HCEC 1CT (cell line): ENCODE measurements at regions not wholly inside any gene's neighbourhood (a gene's known extent, or its start where the extent isn't known, plus 50 kb on each side); places are given as distances from the start of the nearest gene placed in this dataset.

Experiments used
- DNase-seq: peaks from one replicate; pipeline ENCODE4 v3.0.0-alpha.2; 2017

DNA sequence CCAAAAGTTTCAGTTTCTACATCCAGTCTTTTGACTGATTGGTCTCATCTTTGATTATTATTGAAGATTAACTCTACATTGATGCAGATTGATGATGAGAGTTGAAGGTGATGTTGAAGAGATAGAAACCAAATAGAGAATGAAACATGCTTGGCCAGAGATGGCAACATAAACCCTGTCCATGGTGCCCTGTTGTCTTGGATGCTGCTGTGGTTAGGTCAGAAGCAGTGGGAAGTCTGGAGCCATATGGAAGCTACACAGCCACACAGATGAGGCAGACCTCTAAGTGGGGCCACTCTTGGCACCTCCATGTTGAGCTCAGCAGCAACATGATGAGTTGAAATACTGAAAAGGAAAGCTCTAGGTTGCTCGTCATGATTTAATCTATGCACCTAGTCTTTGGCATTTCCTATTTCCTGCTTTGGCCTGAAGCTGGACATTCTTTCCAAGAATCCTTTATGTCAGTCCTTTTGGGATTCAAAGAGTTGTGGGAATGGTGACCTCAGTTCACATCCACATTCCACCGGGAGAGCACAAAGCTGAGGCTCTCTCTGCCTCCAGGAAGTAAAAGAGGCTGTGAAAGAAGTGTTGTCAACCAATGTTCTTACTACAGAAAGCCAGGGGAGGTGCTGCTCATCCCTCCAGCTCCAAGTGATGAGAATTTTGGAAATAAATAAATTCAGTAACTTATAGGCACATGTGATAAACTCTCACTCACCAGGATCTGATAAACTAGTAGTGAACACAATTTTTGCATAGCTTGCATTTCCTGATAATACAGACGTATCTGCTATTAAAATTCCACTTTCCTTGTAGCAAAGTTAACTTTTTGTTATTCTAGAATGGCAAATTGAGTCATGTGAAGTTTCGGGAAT, 127.7 kb upstream of the MAF start:
- DNase-seq, result no peak

DNA sequence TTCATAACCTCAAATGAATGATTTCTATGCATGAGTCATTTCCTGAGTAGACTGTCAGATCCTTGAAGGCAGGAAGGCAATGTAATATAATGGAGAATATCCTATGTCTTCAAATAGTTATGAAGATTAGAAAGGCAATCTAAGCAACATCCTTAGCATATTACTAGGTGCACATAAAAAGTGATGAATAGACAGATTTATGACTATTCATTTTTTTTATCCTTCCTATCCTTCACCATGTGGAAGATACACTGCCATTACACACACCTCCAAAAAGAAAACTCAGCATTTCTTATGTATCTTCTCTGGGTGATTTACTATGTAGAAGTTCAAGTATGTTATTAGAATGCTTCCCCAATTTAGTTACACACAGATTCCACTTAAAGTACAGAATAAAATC, 126.4 kb upstream of the MAF start:
- DNase-seq, result no peak

DNA sequence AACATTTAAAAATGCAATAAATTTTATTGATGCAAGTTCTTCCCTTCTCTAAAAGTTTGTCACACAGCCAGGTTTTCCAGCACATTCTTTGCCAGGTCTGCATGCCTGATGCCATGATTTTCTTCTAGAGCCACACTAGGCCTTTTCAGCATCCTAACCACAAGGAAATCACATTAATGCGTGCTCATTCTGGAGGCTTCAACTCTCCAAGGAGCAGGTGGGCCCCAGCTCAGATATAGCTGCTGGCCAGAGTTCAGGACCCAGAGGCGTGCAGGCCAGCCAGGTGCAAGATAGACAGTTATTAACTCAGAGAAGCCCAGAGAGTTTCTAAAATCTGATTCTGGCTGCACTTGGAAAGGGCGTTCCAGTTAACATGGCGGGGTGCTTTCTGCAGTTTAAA, 124.5 kb upstream of the MAF start:
- DNase-seq, result no peak

DNA sequence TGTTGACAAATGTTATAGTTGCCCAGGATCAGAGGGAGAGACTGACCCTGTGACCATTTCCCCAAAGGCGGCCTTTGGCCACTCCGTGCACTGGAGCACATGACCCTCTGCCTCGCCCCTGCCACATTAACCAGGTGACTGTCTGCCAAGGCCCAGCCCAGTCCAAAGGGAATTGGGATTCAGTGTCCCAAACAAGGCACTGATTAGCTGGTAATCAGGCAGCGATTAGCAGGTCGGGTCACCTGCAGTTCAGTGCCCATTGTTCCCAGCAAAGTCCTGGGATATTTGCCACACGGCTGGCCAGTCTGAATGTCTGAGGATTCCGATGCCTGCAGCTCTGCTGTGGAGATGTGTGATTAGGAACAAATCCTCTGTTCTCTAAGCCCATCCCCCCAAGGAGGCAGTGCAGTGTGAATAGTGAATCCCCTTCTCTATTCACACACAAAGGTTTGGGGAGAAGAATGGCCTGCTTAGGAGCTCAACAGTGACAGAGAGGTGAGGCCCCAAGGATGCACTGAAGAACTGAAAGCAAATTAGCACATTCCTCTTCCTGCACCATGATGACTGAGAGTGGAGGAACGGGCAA, 123.1 kb upstream of the MAF start:
- DNase-seq, result no peak

DNA sequence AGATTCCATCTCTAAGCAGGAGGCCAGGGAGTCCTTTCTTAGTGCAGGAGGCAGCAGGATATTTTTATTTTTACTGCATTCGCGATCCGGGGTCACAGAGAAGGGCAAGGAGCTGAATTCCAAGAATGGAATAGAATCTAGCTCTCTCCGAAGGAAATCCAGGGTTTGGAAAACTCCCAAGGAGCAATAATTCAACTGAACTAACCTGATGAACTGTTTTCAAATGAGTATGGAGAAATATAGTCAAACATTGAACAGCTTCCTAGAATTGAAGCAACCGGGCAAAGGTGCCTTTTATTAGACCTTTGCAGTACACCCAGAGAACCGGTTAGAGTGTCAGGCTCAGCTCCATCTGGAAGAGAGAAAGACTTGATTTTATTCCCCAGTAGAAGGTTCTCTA, 120.7 kb upstream of the MAF start:
- DNase-seq, result no peak

DNA sequence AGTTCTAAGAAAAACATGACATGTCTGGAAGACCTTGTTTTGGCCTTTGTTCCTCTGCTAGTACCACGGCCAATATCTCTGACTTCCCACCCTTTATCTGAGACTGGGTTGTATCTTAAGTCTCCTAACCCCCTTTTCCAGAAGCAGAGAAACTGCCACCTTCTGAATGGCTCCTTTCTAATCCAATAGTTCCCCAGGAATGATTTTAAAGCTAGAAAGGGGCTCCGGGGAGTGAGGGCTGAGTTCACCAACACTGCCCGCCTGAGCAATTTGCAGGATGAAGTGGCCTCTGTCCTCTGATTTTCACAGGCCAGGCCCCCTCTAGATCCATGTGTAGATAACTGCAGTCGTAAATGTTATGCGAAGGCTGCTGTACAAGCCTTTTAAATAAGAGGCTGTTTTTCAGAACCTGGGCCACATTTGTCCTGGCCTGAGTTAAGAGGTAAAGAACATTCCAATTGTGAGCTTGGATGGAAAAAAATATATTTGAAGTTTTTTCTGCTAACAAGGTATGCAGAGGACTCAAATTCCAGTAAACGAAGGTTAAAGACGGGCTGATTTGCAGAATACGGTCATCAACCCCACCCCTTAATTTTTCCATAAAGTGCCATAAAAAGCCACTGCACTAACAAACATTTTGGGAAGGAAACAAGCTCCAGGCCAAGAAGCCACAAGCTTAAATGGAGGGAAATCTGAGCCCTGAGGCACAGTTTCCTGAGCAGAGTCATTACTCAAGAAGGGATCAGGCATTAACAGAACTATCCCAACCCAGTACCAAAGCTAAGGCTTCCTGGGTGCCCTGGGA, 117.0 kb upstream of the MAF start:
- no peak for DNase-seq

DNA sequence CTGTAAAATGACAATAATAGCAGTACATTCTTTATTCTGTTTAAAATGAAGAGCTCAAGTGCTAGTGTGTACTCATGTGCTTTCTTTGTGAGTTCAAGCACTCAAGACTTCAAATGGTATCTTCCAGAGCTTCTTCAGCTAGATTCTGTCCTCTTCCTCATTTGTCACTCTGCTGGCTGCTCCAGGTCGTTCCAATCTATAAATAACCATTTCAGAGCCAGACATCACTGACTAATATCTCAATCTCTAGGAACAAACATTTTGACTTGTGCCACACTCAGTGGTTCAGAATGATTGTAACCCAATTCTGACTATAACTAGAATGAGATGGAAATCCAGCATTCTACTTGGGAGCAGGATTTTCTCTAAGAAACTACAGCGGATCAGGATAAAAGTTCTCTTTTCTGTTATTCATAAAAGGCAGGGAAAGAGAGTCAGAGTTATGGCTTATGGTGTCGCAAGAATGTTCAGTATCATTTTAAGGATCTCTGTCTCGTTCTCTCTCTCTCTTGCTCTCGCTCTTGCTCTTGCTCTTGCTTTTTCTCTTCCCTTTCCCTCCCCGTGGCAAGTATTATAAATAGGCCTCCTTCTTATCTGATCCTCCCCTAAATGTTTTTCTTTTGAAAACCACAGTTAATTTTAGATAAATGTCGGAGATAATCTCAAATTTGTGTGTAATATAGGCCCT, 116.3 kb upstream of the MAF start:
- no peak for DNase-seq

DNA sequence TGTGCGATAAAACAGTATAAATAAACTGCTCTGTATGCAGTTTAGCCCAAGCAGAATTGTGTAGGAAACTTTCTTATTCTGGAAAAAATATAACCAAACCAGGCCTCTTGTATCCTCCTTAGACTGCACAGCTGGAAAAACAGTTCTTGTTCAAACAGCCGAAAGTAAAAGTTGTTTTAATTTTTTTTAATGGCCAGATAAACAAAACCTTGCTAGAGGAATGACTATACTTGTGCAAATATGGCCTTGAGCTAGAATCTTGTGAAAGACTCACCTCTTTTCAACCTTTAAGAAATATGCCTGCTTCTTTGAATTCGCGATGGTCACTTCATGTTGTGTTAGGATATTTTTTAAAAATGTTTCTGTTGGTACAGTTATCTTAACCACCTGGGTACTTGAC, 114.5 kb upstream of the MAF start:
- no peak for DNase-seq

DNA sequence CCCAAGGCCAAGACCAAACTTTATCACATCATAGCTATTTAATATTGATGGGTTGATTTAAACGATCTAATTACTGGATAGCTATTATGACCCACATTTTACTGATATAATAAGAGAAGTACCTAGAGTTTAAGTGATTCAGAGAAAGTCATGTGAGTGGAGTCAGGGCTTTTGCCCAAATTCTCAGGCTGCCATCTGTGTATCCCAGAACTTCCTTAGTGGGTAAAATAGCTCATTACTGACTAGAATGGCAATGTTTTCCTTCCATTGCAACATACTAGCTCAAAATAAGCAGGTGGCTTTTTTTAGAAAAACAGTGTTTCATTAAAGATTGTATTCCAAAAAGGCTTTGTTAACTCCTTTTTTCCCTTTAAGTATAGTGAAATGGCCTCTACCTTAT, 113.9 kb upstream of the MAF start:
- DNase-seq, result no peak

DNA sequence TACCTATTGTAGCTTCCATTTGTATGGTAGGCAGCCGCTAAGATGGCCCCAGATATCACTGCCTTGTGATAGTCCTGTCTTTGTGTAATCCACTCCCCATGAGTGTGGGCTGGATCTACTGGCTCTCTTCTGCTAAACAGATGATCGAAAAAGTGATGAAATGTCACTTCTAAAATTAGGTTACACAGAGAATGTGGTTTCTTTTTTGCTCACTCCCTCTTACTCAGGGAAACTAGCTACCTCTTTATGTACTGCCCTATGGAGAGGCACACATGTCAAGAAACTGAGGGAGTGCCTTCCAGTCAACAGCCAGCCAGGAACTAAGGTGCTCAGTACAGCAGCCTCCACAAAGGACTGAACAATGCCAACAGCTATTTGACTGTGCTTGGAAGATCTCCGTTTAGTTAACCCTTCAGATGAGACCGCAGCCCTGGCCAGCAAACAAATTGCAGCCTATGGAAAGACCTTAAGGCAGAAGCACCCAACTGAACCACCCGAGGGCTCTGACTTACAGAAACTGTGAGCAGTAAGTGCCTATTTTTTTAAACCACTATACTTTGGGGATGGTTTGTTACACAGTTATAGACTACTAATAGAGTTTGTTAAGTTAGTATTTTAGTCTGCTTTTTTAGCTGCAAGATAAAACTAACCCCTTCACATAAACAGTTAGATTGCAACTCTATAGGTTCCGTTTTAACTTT, 113.2 kb upstream of the MAF start:
- DNase-seq, result no peak

DNA sequence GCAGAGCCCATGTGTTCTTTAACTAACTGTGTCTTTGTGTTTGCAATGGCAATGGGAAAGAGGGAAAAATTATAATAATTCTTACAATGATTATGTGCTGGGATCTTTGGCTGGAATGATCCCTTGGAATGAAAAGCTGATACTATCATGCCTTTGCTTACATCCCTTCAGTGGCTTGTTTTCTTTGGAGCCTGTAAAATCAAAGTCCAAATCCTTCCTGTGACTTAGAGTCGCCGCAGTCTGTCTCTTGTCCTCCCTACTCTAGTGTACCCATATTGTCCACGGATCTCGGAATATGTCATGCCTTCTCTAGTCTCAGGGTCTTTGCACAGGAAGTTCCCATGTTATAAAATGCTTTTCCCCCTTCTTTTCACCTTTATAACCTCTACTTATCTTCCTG, 111.7 kb upstream of the MAF start:
- no peak for DNase-seq

DNA sequence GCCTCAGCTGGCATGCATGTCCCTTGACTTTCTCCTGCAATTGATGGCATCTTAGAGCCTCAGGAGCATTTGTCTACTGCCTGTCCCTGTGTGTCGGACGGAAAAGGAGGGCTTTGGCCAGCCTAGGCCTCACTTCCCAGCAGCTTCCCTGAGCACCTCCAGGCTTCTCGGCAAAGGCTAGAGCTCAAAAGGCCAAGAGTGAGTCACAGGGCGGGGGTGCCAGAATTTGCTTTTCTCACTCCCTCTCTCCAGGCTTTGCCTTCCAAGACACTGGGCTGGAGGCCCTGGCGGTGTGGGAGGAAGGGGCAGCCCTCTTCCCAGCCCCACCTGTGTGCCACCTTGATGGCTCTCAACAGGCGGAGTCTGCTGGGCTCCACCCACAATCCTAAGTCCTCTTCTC, 107.3 kb upstream of the MAF start:
- no peak for DNase-seq

DNA sequence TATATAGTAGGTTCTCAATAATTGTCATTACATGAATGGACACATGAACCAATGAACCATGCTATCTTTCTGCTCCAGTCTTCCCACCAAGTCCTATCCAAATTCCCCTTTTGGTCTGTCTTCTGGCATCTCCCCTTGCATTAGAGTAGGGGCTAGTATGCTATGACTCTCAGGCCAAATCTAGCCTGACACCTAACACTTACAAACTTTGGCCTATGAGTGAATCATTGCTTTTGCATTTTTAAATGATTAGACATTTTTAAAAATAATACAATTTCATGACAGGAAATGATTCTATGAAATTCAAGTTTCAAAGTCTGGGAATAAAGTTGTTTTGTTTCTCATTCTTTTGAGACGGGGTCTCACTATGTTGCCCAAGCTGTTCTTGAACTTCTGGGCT, 102.5 kb upstream of the MAF start:
- no peak for DNase-seq

DNA sequence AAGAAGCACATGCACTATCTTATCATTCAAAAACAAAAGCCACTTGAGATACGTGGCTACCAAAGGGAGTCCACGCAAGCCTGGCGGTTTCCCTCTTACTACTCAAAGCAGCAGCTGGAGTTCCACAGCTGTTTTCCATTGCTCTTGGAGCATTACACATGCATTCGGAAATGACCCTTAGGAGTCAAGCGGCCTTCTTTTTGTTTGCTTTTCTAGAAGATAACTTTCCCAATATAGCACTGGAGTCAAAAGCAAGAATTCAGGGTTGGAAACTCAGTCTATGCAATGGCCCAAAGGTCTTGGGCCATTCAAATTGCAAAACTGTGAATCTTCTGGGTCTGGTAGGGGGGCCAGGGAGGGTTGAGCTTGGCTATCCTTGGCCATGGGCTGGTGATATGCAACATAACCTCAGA, 97.8 kb upstream of the MAF start:
- no peak for DNase-seq

DNA sequence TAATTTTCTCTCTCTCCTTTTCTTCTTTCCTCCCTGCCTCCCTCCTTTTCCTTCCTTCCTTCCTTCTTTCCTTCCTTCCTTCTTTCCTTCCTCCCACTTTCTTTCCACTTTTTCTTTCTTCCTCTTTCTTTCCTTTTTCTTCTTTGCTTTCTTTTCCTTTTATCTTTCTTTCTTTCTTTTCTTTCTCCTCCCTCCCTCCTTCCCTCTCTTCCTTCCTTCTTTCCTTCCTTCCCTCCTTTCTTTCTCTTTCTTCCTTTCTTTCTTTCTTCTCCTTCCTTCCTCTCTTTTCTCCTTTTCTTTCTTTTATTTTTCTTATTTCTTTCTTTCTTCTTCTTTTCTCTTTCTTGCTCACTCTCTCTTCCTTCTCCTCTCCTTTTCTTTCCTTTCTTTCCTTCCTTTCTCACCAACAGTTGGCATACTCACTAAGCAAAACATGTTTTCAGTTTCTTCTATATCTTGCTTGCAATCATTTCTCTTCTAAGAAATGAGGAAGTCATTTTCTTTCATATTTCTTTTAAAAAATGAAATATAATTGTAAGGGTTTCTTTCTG, 97.1 kb upstream of the MAF start:
- DNase-seq, result no peak

DNA sequence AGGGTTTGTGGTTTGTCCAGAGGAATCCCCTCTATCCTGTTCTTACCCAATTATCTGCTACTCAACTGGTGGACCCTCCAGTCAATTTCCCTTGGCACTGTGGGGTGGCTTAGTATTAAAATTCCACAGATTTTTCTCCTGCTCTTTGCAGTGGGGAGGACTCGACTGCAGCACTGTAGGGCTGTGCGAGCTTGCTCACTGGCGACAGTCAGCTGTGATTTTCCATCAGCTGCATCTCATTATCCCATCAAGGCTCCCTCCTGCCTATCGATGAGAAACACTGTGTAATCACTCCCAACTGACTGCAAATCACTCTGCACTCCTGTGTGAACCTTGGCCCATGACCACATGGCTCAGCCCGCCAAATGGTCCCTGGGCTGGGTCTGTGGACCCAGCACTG, 90.5 kb upstream of the MAF start:
- no peak for DNase-seq

DNA sequence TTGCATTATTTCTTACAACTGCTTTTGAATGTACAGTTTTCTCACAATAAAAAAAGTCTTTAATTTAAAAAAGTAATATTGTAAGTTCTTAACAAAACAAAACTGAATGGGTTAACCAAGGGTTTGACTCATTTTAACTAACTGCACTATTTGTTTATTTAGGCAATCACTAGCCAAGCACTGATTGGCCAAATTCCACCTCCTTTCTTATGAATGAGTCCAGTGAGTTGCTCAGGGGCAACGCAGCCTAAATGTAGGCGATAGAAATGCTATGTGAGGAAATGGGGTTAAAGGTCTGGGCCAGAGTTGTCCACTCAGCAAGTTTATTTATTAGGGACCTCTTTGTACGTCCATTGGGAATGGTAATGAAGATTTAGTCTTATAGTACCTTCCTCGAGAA, 89.6 kb upstream of the MAF start:
- DNase-seq, result no peak

DNA sequence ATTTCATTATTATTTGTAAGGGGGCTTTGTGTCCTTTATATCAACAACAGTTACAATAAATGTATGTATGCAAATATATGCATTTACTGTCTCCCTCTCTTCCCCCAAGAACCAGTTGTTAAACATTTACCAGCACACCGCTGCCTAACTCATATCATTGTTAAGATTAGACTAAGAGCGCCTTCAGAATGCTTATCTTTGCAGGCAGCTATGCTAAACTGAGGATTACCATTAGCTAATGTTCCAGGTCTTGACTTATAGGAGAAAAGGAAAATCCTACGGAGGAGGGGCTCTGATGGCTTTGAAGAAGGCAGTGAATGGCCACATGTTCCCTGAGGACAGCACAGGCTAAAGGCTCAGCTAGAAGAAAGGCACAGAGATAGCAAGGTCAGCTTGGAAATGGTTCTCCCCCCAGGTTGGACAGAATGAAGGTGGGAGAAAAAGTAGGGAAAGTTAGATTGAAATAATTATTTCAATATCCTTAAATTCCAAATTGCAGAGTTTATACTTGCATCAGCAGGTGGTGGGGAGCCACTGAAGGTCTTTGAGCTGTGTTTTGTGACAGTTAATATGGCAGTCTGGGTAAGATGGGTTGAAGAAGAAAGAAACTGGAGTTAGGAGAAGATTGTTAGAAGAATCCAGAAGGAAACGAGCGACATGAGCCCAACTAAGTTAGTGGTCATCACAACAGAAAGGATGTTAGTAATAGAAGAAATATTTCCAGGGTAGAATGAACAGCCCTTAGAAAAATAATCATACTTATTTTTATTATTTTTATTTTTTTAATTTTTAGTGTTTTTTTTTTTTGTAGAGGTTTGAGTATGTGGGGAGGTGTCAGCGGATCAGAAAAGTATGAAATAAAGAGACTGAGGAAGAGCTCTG, 87.0 kb upstream of the MAF start:
- DNase-seq, result no peak

DNA sequence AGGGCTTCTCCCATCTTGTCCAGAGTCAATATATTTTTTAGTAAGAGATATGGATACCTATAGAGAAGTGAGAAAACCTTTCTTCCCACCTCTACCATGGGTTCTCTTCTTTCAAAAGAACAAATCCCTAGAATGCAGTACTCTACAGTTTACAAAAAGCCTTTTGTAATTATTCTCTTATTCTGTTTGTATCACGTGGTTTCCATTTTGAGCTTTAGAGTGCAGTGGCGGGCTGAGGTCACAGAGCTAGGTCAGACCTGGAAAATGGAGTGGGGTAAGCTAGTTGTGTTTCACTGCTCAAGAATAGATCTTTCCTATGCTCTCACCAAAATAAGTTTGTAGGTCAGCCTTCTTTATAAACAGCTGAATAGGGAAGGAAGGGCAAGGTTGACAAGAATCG, 85.3 kb upstream of the MAF start:
- no peak for DNase-seq

DNA sequence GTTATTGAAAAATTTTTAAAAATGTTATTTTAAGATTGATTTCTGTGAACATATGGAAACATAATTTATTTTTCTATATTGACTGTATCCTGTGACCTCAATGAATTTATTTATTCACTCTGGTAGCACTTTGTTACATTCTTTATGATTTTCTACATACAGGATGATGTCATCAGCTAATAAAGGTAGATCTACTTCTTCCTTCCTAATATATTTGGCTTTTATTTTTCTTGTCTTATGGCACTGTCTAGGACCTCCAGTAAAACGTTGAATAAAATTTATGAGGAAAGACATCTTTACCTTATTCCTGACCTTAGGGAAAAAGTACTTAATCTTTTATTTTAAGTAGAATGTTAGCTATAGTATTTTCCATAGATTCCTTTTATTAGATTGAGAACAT, 78.8 kb upstream of the MAF start:
- no peak for DNase-seq

DNA sequence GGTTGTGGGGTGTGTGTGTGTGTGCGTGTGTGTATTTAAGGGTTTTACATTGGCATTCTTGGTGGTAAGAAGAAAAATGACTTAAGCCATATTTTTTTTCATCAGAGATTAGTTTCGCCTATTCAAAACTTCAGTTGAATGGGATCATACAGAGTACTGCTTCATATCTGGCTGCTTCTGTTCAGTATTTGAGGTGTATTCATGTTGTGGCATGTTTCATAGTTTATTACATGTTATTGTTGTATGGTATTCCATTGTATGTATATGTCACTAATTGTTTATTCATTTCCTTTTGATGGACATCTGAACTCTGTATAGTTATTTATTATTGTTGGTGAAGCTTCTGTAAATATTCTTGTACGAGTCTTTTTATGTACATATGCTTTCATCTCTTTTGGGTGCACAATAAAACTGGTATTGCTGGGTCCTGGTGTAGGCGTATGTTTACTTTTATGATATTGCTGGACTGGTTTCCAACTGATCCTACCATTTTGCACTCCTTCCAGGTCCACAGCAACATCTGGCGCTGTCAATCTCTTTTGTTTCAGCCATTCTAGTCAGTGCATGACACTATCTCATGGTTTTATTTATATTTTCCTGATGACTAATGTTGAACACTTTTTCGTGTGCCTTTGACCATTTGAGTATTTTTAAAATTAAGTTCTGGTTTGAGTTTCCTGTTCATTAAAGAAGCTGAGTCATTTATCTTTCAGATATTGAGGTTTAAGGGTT, 77.4 kb upstream of the MAF start:
- DNase-seq, result no peak
